GM12864 (cell line): ENCODE measurements at regions not wholly inside any gene's neighbourhood (a gene's known extent, or its start where the extent isn't known, plus 50 kb on each side); places are given as distances from the start of the nearest gene placed in this dataset.
A peak's percentile ranks its signal among the peaks of the same experiment; 100 is the strongest.

Experiments
- DNase-seq: peaks from one replicate; pipeline ENCODE4 v3.0.0-alpha.2; 2011; ENCODE audit warnings: low read depth
- H3K4me3 ChIP-seq: 2 replicates; pipeline ENCODE4 v1.5.1; 2011; ENCODE audit warnings: mild to moderate bottlenecking, low read depth, low read length, control low read depth
- CTCF ChIP-seq: IDR thresholded peaks from 2 replicates; pipeline ENCODE4 v1.5.1; 2011; ENCODE audit warnings: low read depth, mild to moderate bottlenecking, moderate library complexity, low read length, control low read depth, inconsistent platforms; ENCODE audit errors: missing control alignments

GRCh38 chr1:229192853-229193252, 78.1 kb upstream of the RAB4A start:
- no peak for TF ChIP-seq CTCF

GRCh38 chr1:229194096-229194495, 76.8 kb upstream of the RAB4A start:
- no peak for DNase-seq
- no peak overlapping the region for H3K4me3 ChIP-seq
- TF ChIP-seq CTCF: no peak

More at GRCh38 chr1:229192853-229193252, 78.1 kb upstream of the RAB4A start:
- DNase-seq: no peak
- H3K4me3 ChIP-seq: no peak overlapping the region

- TF ChIP-seq CTCF: no peak
- DNase-seq: no peak
- H3K4me3 ChIP-seq: no peak overlapping the region
These were observed 75.7 kb upstream of the RAB4A start for GRCh38 chr1:229195246-229195645.

GRCh38 chr1:229196404-229197264, 74.3 kb upstream of the RAB4A start:
- no peak for DNase-seq
- H3K4me3 ChIP-seq: no peak overlapping the region
- no peak for TF ChIP-seq CTCF

- no peak for TF ChIP-seq CTCF
- H3K4me3 ChIP-seq: no peak overlapping the region
- no peak for DNase-seq
These were observed 73.7 kb upstream of the RAB4A start for GRCh38 chr1:229197265-229197585.

- TF ChIP-seq CTCF: no peak
- DNase-seq: peak; percentile 16
- H3K4me3 ChIP-seq: peak overlapping the region; percentile 38; the same call in 1 of the 2 replicates
These were observed 71.4 kb upstream of the RAB4A start for GRCh38 chr1:229199261-229200243.
